ENCODE measurements at regions not wholly inside any gene's neighbourhood (a gene's known extent, or its start where the extent isn't known, plus 50 kb on each side); places are given as distances from the start of the nearest gene placed in this dataset.

DNA sequence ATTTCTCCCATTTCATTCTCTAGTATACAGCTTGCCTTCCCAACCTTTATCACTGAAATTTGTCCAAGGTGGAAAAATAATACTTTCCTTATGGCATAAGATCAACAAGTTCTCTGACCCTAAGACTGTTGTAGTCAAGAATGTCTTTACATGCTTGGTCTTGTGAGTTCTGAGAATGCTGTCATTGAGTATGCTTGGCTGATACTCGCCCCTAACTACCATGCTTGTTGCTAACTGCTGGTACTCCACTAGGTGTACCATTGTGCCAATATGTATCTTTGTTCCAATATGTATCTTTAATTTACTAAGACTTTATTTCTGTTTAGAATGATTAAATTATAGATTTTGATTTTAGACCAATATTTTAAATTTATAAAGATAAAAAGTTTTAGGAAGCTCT is 796.4 kb downstream of the PCDH7 start:
- no peak for DNase-seq

DNA sequence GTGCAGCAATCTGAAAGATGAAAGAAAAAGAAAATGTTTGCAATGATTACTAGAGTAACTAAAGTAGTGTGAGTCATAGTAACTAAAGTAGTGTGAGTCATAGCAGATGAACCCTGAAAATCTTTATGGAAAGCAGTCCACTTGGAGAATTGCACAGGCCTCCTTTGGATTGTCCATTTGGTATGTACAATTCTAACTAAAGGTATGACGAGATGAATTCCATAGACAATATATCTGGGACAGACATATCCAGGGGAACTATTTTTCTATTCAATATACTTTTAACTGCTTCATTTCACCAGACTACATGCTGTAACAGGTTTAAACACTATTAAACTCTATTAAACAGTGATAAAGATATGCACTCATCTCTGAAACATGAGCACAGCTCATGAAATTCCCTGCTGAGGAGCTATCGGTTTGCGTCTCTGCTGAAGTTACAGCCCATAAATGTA is 798.7 kb downstream of the PCDH7 start:
- DNase-seq = no peak

- no peak for DNase-seq
Observed at GRCh38 chr4:31530555-31530954, 810.4 kb downstream of the PCDH7 start.

DNA sequence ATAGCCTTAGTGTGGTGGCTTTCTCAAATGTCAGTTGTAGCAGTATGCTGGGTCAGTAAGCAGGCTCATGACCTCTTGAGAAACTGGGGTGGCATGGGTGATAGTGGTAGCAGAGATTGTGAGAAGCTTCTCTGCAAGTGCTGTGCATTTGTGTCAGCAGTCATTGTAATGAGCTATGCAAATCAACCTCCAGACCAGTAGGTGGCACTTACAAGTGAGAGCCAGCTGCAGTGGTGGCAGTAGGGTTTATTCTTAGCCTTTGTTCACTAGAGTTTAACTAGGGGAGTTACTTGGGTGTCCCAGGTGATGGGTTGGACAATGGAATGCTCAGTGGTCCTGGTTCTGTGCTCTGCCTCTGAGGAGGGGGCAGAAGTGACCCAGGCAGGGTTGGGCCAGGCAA is 818.7 kb downstream of the PCDH7 start:
- DNase-seq = no peak

DNA sequence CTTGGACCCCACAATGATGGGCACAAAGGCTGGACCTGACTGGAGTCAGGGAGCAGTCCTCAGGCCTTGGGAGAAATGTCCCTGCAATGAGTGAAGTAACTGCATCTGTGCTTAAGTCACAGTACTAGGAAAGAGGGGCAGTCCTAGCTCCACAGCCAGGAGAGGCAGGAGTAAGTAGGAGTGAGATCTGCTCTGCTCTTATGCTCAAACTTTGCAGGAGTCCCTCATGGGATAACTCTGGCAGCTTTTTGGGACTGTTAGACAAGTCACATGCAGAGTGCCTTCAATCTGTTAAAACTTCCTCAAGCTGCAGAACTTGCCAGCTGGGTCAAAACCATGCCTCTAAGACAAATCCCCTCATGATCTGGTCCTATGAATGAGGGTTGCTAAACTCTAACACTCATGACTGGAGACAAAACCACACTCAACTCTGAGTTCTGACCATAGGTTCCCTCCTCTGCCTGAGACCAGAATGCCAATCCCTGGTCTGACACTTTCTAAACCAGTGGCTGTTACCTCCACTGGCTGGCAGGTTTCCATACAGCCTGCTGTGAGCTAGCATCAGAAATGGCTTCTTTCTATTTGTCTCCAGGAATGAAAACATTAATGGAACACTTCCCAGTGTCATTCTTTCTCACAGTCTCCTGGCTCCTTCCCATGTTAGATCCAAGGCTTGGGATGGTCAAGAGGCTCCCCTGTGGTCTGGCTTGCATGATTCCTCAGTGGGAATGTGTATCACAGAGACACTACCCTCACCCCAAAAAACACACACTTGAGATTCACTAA is 819.3 kb downstream of the PCDH7 start:
- DNase-seq = no peak

DNA sequence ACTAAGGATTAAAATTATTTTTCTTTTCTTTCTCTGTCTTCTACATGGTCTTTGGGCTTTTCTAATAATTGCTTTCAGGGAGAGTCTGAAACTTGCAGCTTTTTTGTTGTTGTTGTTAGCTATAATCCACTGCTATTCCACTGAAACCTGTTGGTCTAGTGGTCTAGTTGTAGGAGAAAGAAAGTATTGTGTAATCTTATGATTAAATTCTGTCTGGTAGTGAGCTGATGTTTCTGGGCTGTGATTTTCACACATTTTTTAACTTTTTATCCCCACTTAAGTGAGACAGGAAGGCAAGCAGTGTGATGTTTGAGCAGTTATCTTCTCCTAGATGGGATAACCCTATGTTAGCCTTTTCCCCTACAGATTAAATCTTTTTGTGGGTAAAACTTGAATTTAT is 825.2 kb downstream of the PCDH7 start:
- DNase-seq = no peak

GRCh38 chr4:31545755-31546154 is 825.6 kb downstream of the PCDH7 start:
- no peak for DNase-seq

DNA sequence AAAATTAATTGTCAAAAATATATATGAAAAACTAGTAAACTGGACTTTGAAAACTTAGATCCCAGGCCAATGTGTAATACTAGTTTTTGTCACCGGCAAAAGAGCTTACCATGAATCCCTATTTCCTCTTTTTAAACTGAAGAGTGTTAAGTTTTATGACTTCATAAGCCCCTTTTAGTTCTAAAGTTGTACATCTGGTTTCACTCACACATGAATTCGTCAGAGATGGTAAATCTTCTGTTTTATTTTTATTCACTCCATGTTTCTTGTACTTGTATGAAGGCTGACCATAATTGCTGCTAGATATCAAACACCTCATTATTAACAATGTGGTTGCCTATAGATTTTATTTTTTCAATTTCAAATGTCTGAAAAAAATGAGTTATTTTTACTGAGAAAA is 827.9 kb downstream of the PCDH7 start:
- DNase-seq = no peak

DNA sequence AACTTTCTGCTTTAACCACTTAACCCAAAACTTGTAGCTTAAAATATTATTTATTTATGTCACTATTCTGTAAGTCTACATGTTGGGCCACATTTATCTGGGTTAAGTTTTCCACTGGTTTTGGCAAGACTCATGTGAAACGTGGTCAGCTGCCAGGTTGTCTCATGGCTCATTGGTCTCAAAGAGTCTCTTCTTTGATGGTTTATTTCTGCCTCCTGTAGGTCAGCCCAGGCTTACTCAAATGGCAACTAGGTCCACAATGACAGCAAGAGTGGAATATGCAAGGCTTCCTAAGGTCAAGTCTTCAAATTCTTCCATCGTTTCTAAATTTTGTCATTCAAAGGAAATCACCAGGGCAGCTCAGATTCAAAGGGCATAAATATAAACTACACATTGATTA is 828.7 kb downstream of the PCDH7 start:
- DNase-seq = no peak

GRCh38 chr4:31549256-31549655 is 829.1 kb downstream of the PCDH7 start:
- DNase-seq = no peak

DNA sequence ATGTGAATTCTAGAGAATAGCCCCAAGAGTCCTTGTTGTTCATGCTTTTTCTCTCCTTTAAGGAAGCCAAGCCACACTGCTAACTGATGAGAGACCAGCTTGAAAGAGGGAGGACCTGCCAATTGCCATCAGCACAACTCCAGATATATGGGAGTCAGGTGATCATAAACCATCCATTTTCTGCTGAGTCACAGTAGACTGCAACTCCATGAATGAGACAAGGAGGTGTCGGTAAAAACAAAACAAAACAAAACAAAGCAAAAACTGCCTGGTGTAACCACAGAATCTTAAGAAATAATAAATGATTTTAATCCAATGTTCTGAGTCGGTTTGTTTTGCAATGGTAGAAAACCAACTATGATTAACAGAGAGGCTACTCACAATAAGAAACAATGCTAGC is 837.3 kb downstream of the PCDH7 start:
- DNase-seq = no peak

DNA sequence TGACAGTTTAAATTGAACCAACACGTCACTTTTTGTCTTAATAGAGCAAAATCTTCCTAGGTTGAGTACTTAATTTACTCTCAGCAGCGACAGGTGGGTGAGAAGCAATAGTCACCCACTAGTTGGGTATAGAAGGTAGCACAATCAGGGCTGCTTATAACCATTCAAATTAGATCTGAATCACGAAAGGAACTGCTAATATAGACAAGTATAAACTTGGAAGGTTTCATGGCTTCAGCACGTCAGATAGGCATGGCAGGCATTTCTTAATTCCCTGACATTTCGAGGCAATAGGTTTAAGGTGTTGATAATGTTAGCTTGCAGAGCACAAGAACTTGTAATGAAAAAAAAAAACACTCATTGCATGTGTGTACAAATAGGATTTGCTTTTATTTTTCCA is 853.4 kb downstream of the PCDH7 start:
- DNase-seq = no peak

- no peak for DNase-seq
Observed at GRCh38 chr4:31575504-31575903, 855.3 kb downstream of the PCDH7 start.

DNA sequence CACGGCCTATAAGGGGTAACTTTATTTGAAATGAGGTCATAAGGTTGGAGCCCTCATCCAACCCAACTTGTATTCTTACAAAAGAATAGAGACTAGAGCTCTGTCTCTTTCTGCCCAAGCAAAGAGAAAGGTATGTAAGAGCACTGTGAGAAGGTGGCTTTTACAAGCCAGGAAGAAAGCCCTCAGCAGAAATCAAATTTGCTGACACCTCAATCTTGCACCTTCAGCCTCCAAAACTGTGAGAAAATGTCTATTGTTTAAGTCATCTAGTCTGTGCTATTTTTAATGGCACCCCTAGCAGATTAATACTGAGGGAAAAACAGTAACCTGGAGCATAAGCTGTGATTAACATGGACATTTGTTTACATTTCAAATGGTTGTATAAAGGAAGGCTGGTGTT is 860.7 kb downstream of the PCDH7 start:
- DNase-seq = no peak

DNA sequence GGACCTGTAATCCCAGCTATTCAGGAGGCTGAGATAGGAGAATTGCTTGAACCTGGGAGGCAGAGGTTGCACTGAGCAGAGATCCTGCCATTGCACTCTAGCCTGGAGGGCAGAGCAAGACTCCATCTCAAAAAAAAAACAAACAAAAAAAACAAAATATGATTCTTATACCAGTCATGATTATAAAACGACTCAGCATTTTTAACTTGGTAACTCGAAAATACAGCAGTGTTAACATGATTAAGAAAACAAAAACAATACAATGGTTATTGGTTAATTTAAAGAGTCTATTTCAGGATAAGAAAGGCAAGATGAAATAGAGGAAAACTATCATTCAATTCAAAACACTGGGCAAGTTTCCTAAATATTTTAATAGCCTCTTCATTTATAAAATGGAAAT is 865.3 kb downstream of the PCDH7 start:
- DNase-seq = no peak

- DNase-seq = no peak
Observed at GRCh38 chr4:31592293-31592692, 872.1 kb downstream of the PCDH7 start.

DNA sequence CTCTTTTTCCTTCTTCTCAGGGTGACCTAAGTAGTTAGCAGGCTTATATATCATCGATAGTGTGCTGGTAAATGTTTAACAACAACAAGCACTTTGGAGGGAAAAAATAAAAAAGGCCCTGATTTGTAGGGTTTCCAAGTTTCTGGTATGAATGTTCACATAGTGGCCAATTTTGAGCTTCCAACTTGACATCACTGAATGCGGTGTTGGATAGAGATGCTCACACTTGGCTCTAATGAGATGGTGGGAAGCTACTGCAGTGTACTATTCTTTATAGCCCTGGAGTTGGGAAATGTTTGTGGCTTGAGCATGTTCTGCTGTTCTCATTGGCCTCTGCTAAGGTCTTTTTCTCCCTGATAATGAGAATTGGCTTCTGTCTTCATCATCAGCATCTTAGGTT is 875.3 kb downstream of the PCDH7 start:
- DNase-seq = no peak

- DNase-seq = no peak
Observed at GRCh38 chr4:31598639-31599038, 878.5 kb downstream of the PCDH7 start.

- DNase-seq = no peak
Observed at GRCh38 chr4:31601793-31602192, 881.6 kb downstream of the PCDH7 start.

DNA sequence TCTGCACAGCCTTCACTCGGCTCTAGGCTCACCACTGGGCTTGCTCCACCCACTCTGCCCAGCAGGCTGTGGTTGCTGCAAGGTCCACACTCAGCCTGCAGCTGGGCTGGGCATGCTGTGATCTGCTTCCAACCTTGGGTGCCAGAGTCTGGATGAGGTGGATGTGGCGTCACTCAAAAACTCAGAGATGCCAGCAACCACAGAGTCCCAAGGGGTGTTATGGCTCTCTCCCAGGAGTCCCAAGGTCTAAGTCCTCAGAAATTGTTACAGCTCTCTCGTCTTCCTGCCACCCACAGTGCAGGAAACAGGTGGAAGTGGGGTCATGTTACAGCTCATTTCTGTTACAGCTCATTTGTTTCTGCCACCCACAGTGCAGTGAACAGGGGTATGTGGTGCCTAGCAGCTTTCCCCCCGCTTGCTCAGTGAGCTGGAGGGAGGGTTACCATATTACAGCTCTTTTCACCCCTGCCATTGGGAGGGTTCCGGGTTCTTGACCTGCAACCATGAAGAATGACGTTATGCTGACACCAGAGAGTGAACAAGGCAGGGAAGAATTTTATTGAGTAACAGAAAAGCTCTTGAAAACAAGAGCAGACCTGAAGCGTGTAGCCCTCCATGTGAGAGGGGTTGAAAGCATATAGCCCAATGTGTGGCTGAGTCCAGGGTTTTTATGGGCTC is 893.9 kb downstream of the PCDH7 start:
- no peak for DNase-seq

DNA sequence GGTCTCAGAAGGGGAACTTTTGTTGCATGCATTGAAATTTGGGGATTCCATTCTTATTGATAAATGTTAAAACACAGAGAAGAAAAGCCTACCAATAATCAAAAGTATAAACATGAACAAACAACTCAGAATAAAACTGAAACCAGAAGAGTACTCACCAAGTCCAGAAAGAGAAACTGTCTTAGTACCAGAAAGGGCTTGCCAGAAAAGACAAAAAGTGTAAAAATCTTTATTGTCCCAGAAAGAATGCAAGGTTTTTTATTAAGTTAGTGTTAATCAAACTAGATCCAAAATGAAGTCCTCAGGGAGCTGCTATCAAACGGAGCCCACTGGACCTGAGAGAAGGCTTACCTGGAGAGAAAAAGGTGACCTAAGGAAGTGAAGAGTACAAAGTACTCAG is 897.5 kb downstream of the PCDH7 start:
- no peak for DNase-seq

- DNase-seq = no peak
Observed at GRCh38 chr4:31620476-31620875, 900.3 kb downstream of the PCDH7 start.

DNA sequence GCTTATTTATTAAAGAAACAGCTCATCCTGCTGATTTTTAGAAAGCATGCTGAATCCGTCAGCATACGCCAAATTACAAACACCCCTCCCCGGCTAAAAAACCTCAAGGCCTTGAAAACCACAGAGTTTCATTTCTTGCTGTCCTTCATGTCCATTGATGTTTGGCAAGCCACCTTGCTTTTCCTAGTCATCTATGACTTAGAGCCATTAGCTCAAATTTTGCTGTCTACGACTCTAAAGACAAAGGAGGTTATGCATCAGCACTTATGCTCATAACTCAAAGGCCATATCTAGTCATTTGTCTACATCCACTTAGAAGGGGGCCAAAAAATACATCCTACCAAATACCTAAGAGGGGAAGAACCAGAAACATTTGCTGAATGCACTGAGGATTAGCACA is 925.1 kb downstream of the PCDH7 start:
- no peak for DNase-seq

GRCh38 chr4:31647786-31648185 is 927.6 kb downstream of the PCDH7 start:
- no peak for DNase-seq
